ENCODE measurements at regions not wholly inside any gene's neighbourhood (a gene's known extent, or its start where the extent isn't known, plus 50 kb on each side); places are given as distances from the start of the nearest gene placed in this dataset.
"Not testable (repeated sequence)": the region's sequence is repeated elsewhere in the genome, so short reads cannot be mapped to it uniquely, and the experiment has no call there.

DNA sequence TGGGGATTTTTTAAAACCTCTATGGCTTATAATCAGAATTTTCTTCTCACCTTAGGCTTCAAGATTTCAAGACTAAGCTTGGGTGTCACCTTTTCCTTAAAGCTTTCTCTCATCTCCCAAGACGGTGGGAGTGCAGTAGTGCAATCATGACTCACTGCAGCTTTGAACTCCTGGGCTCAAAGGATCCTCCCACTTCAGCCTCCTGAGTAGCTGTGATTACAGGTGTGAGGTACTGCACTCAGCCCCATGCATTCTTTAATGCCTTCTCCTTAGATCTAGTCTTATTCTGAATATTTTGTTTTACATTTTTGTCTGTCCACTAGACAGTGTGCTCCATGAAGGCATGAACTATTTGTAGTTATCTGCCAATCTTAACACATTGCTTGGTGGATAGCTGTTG lies 55.7 kb upstream of the FAT3 start:
- Mint-ChIP-seq H3K4me1 (ENCODE audit: low read depth) (no peaks in the 10 kb centered on the region), H3K9me3 (peaks cover 3% of the 10 kb centered on the region)
- ATAC-seq, result no peak

DNA sequence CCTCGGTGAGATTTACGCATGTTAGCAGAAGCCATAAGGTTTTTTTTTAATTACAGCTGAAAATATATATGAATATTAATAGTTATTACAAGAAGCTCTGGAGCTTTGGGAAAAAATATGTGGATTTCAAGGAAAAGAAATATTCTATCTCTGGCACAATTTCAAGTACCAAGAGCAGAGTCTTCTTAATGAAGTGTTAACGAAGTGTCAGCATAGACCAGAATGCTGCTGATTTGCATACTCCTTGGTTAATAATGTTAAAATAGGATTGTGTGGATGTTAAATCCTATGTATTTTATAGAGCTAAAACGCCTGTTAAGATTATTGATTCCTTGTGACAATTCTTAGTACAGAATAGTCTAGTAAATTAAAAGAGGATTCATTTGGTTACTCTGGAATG lies 57.0 kb upstream of the FAT3 start:
- no peak for DNase-seq
- H3K4me1 Mint-ChIP-seq (ENCODE audit: low read depth), result no peaks in the 10 kb centered on the region

More for the DNA sequence above, 55.7 kb upstream of the FAT3 start:
- Mint-ChIP-seq H3K27me3 (ENCODE audit: low read depth) (no peaks in the 10 kb centered on the region), H3K36me3 (ENCODE audit: insufficient read depth) (no peaks in the 10 kb centered on the region), H3K4me3 (no peak overlapping the region)
- no peak for DNase-seq

GRCh38 chr11:92166335-92166734 lies 58.3 kb upstream of the FAT3 start:
- Mint-ChIP-seq H3K9me3 (peaks cover 3% of the 10 kb centered on the region), H3K4me1 (ENCODE audit: low read depth) (no peaks in the 10 kb centered on the region), H3K4me3 (no peak overlapping the region), H3K36me3 (ENCODE audit: insufficient read depth) (no peaks in the 10 kb centered on the region), H3K27me3 (ENCODE audit: low read depth) (no peaks in the 10 kb centered on the region)
- no peak for ATAC-seq
- DNase-seq, result no peak

More for the DNA sequence above, 57.0 kb upstream of the FAT3 start:
- Mint-ChIP-seq H3K9me3 (peaks cover 3% of the 10 kb centered on the region), H3K4me3 (no peak overlapping the region), H3K27me3 (ENCODE audit: low read depth) (no peaks in the 10 kb centered on the region), H3K36me3 (ENCODE audit: insufficient read depth) (no peaks in the 10 kb centered on the region)
- ATAC-seq, result no peak

DNA sequence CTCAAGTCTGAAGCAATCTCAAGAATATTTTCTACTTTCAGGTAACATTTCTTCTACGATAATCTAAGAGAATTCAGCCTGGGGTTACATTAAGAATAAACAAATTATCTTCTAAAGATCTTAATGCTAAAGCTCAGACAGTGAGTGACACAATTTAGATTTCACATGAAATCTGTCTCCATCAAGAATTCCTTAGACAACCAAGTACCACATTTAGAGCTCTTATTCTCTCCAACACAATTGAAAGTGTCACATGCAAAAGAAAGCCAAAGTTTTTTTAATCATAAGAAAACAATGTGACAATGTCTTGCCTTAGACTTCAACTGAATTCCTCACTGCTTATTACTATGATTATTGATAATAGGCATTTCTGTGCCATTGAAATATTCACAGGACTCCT lies 60.7 kb upstream of the FAT3 start:
- no peaks in the 10 kb centered on the region for H3K9me3 Mint-ChIP-seq
- DNase-seq, result no peak
- H3K27me3 Mint-ChIP-seq (ENCODE audit: low read depth), result no peaks in the 10 kb centered on the region
- H3K4me3 Mint-ChIP-seq, result no peak overlapping the region
- H3K36me3 Mint-ChIP-seq (ENCODE audit: insufficient read depth), result no peaks in the 10 kb centered on the region
- no peaks in the 10 kb centered on the region for H3K4me1 Mint-ChIP-seq (ENCODE audit: low read depth)
- ATAC-seq, result no peak

DNA sequence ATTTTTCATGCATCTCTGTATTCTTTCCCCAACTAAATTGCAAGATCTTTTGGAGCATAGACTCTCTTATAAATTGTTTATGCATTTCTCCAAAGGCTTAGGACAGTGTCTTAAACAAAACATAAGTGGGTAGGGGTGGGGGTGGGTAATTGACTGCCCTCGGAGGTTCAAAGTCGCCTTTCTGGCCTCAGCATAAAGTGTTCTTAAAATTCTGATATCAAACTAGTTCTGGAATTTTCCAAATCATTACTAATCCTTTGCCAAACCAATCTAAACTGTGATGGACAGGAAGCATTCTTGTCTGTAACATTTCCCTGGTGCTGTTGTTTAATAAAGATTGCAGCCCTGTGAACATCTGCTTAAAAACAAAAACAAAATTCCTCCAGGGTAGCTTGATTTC lies 61.8 kb upstream of the FAT3 start:
- ATAC-seq (no peak), DNase-seq (no peak)
- no peaks in the 10 kb centered on the region for H3K36me3 Mint-ChIP-seq (ENCODE audit: insufficient read depth)
- no peaks in the 10 kb centered on the region for H3K9me3 Mint-ChIP-seq
- H3K4me3 Mint-ChIP-seq, result no peak overlapping the region
- H3K4me1 Mint-ChIP-seq (ENCODE audit: low read depth), result no peaks in the 10 kb centered on the region
- no peaks in the 10 kb centered on the region for H3K27me3 Mint-ChIP-seq (ENCODE audit: low read depth)

- H3K9me3 Mint-ChIP-seq, result no peaks in the 10 kb centered on the region
- H3K27me3 Mint-ChIP-seq (ENCODE audit: low read depth), result no peaks in the 10 kb centered on the region
- DNase-seq (no peak), ATAC-seq (no peak)
- no peaks in the 10 kb centered on the region for H3K4me1 Mint-ChIP-seq (ENCODE audit: low read depth)
- no peak overlapping the region for H3K4me3 Mint-ChIP-seq
- no peaks in the 10 kb centered on the region for H3K36me3 Mint-ChIP-seq (ENCODE audit: insufficient read depth)
These were observed 64.7 kb upstream of the FAT3 start for GRCh38 chr11:92159931-92160330.

DNA sequence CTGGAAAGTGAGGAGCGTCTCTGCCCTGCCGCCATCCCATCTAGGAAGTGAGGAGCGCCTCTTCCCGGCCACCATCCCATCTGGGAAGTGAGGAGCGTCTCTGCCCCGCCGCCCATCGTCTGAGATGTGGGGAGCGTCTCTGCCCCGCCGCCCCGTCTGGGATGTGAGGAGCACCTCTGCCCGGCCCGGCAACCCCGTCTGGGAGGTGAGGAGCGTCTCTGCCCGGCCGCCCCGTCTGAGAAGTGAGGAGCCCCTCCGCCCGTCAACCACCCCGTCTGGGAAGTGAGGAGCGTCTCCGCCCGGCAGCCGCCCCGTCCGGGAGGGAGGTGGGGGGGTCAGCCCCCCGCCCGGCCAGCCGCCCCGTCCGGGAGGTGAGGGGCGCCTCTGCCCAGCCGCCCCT lies 67.2 kb upstream of the FAT3 start:
- H3K4me1 Mint-ChIP-seq (ENCODE audit: low read depth); H3K9me3 Mint-ChIP-seq; H3K4me3 Mint-ChIP-seq; ATAC-seq; H3K36me3 Mint-ChIP-seq (ENCODE audit: insufficient read depth); DNase-seq; H3K27me3 Mint-ChIP-seq (ENCODE audit: low read depth): not testable (repeated sequence)

DNA sequence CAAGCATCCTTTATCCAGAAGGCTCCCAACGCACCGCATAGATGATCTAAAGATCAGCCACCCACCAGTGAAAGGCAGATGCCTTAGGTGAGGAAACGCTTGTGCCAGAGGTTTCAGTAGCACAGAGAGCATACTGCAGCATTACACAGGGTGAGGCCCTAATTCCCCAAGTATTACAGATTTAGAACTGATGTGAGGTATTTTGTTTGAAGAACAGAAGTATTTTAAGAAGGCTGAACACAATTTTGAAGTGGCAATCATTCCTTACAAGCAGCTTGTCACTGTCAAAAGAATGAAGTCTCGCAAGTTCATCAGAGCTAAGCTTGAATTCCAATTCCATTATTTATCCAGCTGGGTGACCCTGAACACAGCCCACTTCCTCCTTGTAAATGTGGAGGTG lies 70.0 kb upstream of the FAT3 start:
- no peak overlapping the region for H3K4me3 Mint-ChIP-seq
- H3K36me3 Mint-ChIP-seq (ENCODE audit: insufficient read depth), result no peaks in the 10 kb centered on the region
- no peaks in the 10 kb centered on the region for H3K27me3 Mint-ChIP-seq (ENCODE audit: low read depth)
- DNase-seq, result no peak
- H3K4me1 Mint-ChIP-seq (ENCODE audit: low read depth), result no peaks in the 10 kb centered on the region
- H3K9me3 Mint-ChIP-seq, result no peaks in the 10 kb centered on the region
- ATAC-seq, result no peak

DNA sequence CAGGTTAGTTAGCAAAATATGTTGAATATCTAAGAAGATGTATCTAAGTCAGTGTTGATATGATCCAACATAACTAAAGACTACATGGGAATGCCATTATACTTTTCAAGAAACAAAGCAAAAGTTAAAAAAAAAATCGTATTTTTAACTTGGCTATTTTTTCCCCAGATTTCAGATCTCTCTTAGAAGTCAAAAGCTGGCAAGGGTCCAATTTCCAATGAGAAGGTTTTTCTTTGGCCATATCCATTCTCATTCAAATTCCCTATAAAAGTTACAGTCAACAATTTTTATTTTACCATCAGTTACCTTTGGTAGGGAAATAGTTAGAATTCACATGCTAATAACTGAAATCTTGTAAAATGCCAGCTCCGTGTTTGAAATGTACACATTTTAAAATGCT lies 70.5 kb upstream of the FAT3 start:
- Mint-ChIP-seq H3K36me3 (ENCODE audit: insufficient read depth) (no peaks in the 10 kb centered on the region), H3K4me1 (ENCODE audit: low read depth) (no peaks in the 10 kb centered on the region), H3K27me3 (ENCODE audit: low read depth) (no peaks in the 10 kb centered on the region), H3K4me3 (no peak overlapping the region), H3K9me3 (no peaks in the 10 kb centered on the region)
- no peak for ATAC-seq
- DNase-seq, result no peak

- Mint-ChIP-seq H3K36me3 (ENCODE audit: insufficient read depth) (no peaks in the 10 kb centered on the region), H3K4me1 (ENCODE audit: low read depth) (no peaks in the 10 kb centered on the region), H3K27me3 (ENCODE audit: low read depth) (no peaks in the 10 kb centered on the region), H3K4me3 (no peak overlapping the region), H3K9me3 (no peaks in the 10 kb centered on the region)
- no peak for DNase-seq
- ATAC-seq, result no peak
These were observed 71.1 kb upstream of the FAT3 start for GRCh38 chr11:92153542-92153941.

DNA sequence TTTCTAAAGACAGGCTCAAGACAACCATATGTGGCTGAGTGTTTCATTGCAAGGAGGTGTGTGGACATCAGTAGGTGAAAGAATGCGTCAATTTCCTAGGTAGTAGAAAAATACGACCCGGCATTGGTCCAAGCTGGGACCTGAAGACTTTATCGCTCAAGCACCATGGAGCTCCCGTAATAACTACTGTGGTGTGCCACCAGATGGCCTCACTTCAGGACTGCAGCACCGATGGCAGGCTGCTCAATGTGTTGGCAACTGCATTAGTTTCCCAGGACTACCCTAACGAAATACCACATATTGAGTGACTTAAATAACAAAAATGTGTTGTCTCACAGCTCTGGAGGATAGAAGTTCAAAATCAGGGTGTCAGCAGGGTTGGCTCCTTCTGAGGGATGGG lies 72.4 kb upstream of the FAT3 start:
- H3K4me3 Mint-ChIP-seq, result no peak overlapping the region
- no peaks in the 10 kb centered on the region for H3K36me3 Mint-ChIP-seq (ENCODE audit: insufficient read depth)
- DNase-seq, result no peak
- H3K27me3 Mint-ChIP-seq (ENCODE audit: low read depth), result no peaks in the 10 kb centered on the region
- no peak for ATAC-seq
- no peaks in the 10 kb centered on the region for H3K9me3 Mint-ChIP-seq
- no peaks in the 10 kb centered on the region for H3K4me1 Mint-ChIP-seq (ENCODE audit: low read depth)

GRCh38 chr11:92149996-92150395 lies 74.6 kb upstream of the FAT3 start:
- H3K27me3 Mint-ChIP-seq (ENCODE audit: low read depth), result no peaks in the 10 kb centered on the region
- ATAC-seq (no peak), DNase-seq (no peak)
- H3K4me1 Mint-ChIP-seq (ENCODE audit: low read depth), result no peaks in the 10 kb centered on the region
- H3K4me3 Mint-ChIP-seq, result no peak overlapping the region
- H3K9me3 Mint-ChIP-seq, result no peaks in the 10 kb centered on the region
- H3K36me3 Mint-ChIP-seq (ENCODE audit: insufficient read depth), result no peaks in the 10 kb centered on the region

DNA sequence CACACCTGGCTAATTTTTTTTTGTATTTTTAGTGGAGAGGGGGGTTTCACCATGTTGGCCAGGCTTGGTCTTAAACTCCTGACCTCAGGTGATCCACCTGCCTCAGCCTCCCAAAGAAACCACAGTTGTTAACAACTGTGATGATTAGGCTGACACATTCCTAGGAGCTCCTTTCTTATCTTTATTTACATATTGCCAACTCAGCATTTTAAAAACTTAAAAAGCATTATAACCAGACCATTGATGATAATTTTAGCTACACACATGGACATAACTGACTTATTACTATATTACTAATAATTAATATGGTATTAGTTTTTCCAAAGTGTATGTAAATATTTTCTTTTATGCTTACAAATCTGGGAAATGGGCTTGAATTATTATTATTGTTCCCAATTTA lies 82.9 kb upstream of the FAT3 start:
- Mint-ChIP-seq H3K4me3 (no peak overlapping the region), H3K27me3 (ENCODE audit: low read depth) (no peaks in the 10 kb centered on the region), H3K36me3 (ENCODE audit: insufficient read depth) (no peaks in the 10 kb centered on the region), H3K4me1 (ENCODE audit: low read depth) (no peaks in the 10 kb centered on the region), H3K9me3 (no peaks in the 10 kb centered on the region)
- DNase-seq, result no peak
- no peak for ATAC-seq

GRCh38 chr11:92141159-92141558 lies 83.5 kb upstream of the FAT3 start:
- Mint-ChIP-seq H3K27me3 (ENCODE audit: low read depth) (no peaks in the 10 kb centered on the region), H3K4me1 (ENCODE audit: low read depth) (no peaks in the 10 kb centered on the region), H3K36me3 (ENCODE audit: insufficient read depth) (no peaks in the 10 kb centered on the region), H3K4me3 (no peak overlapping the region), H3K9me3 (no peaks in the 10 kb centered on the region)
- DNase-seq (no peak), ATAC-seq (no peak)

DNA sequence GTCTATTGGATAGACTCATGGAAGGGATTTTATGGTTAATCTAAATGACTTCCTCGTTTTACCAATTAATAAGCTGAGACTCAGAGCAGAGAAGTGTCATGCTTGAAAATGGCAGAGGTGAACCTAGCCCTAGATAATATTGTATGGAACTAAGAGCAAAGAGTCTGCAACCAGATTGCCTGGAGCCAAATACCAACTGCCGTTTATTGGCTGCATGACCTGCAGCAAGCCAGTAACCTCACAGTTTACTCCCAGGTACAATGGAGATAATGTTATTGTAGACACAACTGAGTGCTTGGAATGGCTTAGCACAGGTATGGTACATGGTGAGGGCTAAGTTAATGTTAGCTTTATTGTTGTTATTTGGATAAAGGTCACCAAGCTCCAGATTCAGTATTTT lies 84.6 kb upstream of the FAT3 start:
- Mint-ChIP-seq H3K27me3 (ENCODE audit: low read depth) (no peaks in the 10 kb centered on the region), H3K9me3 (no peaks in the 10 kb centered on the region), H3K4me3 (no peak overlapping the region), H3K4me1 (ENCODE audit: low read depth) (no peaks in the 10 kb centered on the region), H3K36me3 (ENCODE audit: insufficient read depth) (no peaks in the 10 kb centered on the region)
- no peak for DNase-seq
- no peak for ATAC-seq

DNA sequence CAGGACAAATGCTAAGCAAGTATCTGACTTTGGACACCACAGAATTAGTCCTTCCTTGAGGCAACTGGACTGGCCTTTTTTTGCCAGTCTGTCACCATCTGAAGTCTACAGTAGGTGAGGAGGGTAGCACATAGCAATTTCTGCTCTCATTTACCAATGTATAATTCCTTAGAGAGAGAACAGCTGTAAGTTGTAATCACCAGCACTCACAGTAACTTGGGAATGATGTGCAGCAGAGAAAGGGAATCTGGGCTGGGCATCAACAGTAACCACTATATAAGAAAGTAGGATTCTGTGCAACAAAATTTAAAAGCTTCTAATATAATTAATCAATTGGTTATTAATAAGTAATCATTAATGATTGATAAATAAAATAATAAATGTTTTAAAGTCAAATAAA lies 86.3 kb upstream of the FAT3 start:
- ATAC-seq, result no peak
- H3K4me1 Mint-ChIP-seq (ENCODE audit: low read depth), result no peaks in the 10 kb centered on the region
- no peak overlapping the region for H3K4me3 Mint-ChIP-seq
- DNase-seq, result no peak
- peaks cover 5% of the 10 kb centered on the region for H3K9me3 Mint-ChIP-seq
- H3K27me3 Mint-ChIP-seq (ENCODE audit: low read depth), result no peaks in the 10 kb centered on the region
- H3K36me3 Mint-ChIP-seq (ENCODE audit: insufficient read depth), result no peaks in the 10 kb centered on the region

Measured in activated T-cell treated with anti-CD3 and anti-CD28 coated beads, Interleukin-2, amount 50 U/mL, for 4 hours (primary cell).